Mucosa of descending colon (tissue), 3 donors: ENCODE measurements at regions not wholly inside any gene's neighbourhood (a gene's known extent, or its start where the extent isn't known, plus 50 kb on each side); places are given as distances from the start of the nearest gene placed in this dataset.

Experiments used
- ATAC-seq: fragments of 200-7000 bp; cut with Tn5 transposase; one replicate; pipeline ENCODE4 v1.9.1; 2020; ENCODE audit warnings: mild to moderate bottlenecking, moderate library complexity
- DNase-seq, 3 donors: peaks; one replicate each; pipeline ENCODE4 v3.0.0-alpha.2; 2020
- H3K36me3 ChIP-seq: fragments of 200-600 bp; one replicate; pipeline ENCODE4 v1.8.0; 2021; ENCODE audit warnings: low read depth, mild to moderate bottlenecking
- H3K4me1 ChIP-seq: fragments of 200-600 bp; one replicate; pipeline ENCODE4 v1.8.0; 2021; ENCODE audit warnings: low read depth, mild to moderate bottlenecking
- H3K4me3 ChIP-seq: fragments of 200-600 bp; one replicate; pipeline ENCODE4 v1.8.0; 2021; ENCODE audit warnings: mild to moderate bottlenecking
- H3K9me3 ChIP-seq: fragments of 200-600 bp; one replicate; pipeline ENCODE4 v1.8.0; 2021; ENCODE audit warnings: mild to moderate bottlenecking
- intact Hi-C, 2 donors: fragments of 100-400 bp; cut with DNase I in 1 of 2; cut with micrococcal nuclease in 1 of 2; formaldehyde crosslinking; loops; one replicate each; pipeline versions ENCODE4 v1.11.0 to v1.11.1; 2022; cut with DNase I, micrococcal nuclease
- TF ChIP-seq, protein P1 (sequence below): fragments of 200-600 bp; IDR thresholded peaks from one replicate; pipeline ENCODE4 v1.8.0; 2022; ENCODE audit warnings: antibody characterized with exemption, mild to moderate bottlenecking
- donor health status: DM: no; HTN: no; CAD: no; lungs with moderate emphysema.
- donor health status: DM: no; HTN: no; CAD: no.
- donor health status: DM: no; HTN: yes; CAD: no.

DNA sequence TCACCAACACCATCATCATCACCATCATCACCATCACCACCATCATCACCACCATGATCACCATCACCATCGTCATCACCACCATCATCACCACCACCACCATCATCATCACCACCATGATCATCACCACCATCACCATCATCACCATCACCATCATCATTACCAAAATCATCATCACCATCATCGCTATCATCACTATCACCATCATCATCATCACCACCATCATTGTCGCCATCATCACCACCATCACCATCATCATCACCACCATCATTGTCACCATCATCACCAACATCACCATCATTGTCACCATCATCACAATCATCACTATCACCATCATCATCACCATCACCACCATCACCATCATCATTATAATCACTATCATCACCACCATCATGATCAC, 893.5 kb downstream of the TBC1D22A start:
- Histone ChIP-seq H3K4me3 (no peak overlapping the region), H3K36me3 (no peaks in the 10 kb centered on the region), H3K4me1 (no peaks in the 10 kb centered on the region), H3K9me3 (no peaks in the 10 kb centered on the region)
- no peak for DNase-seq
- TF ChIP-seq, protein P1, sequence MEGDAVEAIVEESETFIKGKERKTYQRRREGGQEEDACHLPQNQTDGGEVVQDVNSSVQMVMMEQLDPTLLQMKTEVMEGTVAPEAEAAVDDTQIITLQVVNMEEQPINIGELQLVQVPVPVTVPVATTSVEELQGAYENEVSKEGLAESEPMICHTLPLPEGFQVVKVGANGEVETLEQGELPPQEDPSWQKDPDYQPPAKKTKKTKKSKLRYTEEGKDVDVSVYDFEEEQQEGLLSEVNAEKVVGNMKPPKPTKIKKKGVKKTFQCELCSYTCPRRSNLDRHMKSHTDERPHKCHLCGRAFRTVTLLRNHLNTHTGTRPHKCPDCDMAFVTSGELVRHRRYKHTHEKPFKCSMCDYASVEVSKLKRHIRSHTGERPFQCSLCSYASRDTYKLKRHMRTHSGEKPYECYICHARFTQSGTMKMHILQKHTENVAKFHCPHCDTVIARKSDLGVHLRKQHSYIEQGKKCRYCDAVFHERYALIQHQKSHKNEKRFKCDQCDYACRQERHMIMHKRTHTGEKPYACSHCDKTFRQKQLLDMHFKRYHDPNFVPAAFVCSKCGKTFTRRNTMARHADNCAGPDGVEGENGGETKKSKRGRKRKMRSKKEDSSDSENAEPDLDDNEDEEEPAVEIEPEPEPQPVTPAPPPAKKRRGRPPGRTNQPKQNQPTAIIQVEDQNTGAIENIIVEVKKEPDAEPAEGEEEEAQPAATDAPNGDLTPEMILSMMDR: no peak
- ATAC-seq: no peak
- intact Hi-C loops: no loop called here

DNA sequence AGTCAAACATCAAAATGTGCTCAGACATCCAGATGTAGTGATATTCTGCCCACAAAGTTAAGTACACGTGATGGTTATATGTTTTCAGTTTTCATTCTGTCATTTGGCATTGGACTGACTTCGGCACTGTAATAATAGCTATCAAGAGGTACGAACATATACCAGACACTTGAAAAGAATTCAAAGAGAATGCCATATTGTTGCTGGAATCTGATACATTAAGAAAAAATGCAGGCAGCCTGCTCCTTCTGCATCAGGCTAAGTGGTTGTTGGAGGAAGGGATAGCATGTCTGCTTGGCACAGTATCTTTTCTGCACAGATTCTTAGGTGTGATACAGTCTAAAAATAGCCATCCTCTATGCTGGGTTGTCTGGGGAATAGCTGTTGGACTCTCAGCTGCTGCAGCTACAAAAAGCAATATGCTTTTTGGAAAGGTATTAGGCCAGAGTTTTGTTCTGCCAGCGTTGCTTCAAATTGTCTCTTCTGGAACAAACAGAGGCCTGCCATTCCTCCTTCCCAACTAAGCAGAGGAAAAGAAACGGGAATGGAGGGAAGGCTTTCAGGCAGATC, 892.6 kb downstream of the TBC1D22A start:
- TF ChIP-seq, protein P1: no peak
- no peak for ATAC-seq
- Histone ChIP-seq H3K36me3 (no peaks in the 10 kb centered on the region), H3K4me3 (no peak overlapping the region), H3K4me1 (no peaks in the 10 kb centered on the region), H3K9me3 (no peaks in the 10 kb centered on the region)
- intact Hi-C loops: no loop called here
- DNase-seq: no peak

DNA sequence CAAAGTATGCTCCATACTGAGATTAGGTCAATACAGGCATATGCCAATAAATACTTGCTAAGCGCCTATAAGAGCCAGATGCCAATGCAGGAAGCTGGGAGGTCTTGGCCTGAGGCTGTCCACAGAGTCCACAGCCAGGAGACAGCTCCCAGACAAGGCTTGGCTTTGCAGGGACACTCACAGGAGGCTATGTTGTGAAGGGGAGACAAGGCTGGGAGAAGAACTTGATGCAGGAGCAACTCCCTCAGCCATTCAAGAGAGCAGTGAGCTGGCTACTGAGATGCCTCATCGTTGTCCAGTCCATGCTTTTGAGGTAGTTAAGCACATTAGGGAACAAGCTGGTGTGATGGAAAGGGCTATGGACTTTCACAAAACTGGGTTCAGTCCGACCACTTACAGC, 891.5 kb downstream of the TBC1D22A start:
- H3K4me1 ChIP-seq: no peaks in the 10 kb centered on the region
- H3K9me3 ChIP-seq: no peaks in the 10 kb centered on the region
- TF ChIP-seq, protein P1: no peak
- no peaks in the 10 kb centered on the region for H3K36me3 ChIP-seq
- intact Hi-C loops: no loop called here
- ATAC-seq: no peak
- H3K4me3 ChIP-seq: no peak overlapping the region
- no peak for DNase-seq

- Histone ChIP-seq H3K36me3 (no peaks in the 10 kb centered on the region), H3K4me1 (no peaks in the 10 kb centered on the region), H3K4me3 (no peak overlapping the region), H3K9me3 (no peaks in the 10 kb centered on the region)
- no peak for DNase-seq
- TF ChIP-seq, protein P1: no peak
- intact Hi-C loops: no loop called here
- no peak for ATAC-seq
Observed at GRCh38 chr22:47651216-47651987, 889.0 kb downstream of the TBC1D22A start.

- TF ChIP-seq, protein P1: no peak
- Histone ChIP-seq H3K4me1 (no peaks in the 10 kb centered on the region), H3K9me3 (no peaks in the 10 kb centered on the region), H3K4me3 (no peak overlapping the region), H3K36me3 (no peaks in the 10 kb centered on the region)
- ATAC-seq: no peak
- intact Hi-C loops: no loop called here
- no peak for DNase-seq
Observed at GRCh38 chr22:47647720-47648119, 885.3 kb downstream of the TBC1D22A start.
